AG04450 (cell line): ENCODE measurements at regions not wholly inside any gene's neighbourhood (a gene's known extent, or its start where the extent isn't known, plus 50 kb on each side); places are given as distances from the start of the nearest gene placed in this dataset.

Experiments used
- CTCF ChIA-PET: fragments of 300-600, 350-600 bp; formaldehyde crosslinking; extraction: SDS; loops from one replicate; lab custom pipeline; 2022; ENCODE audit warnings: antibody characterized with exemption, inconsistent platforms; lab: Charles Lee
- POLR2A ChIA-PET: fragments of 350-600 bp; formaldehyde crosslinking; extraction: SDS; loops from one replicate; lab custom pipeline; 2021; ENCODE audit warnings: antibody characterized with exemption, inconsistent platforms; lab: Yijun Ruan, JAX
- DNase-seq: peaks from one replicate; pipeline ENCODE4 v3.0.0-alpha.2; 2011; ENCODE audit warnings: low read depth, low spot score
- H3K27ac ChIP-seq: one replicate; pipeline ENCODE4 v1.5.1; 2012; ENCODE audit warnings: low read depth, low read length, control low read depth
- H3K27me3 ChIP-seq: one replicate; pipeline ENCODE4 v1.6.0; 2012; ENCODE audit warnings: low read length; ENCODE audit not compliant: control insufficient read depth, insufficient read depth
- H3K4me3 ChIP-seq: 2 replicates; pipeline ENCODE4 v1.5.1; 2011; ENCODE audit warnings: mild to moderate bottlenecking, low read depth, low read length, control low read depth
- H3K9me3 ChIP-seq: 2 replicates; pipeline ENCODE4 v1.5.1; 2012; ENCODE audit warnings: low read length; ENCODE audit not compliant: control insufficient read depth, insufficient read depth
- CTCF ChIP-seq: IDR thresholded peaks from 2 replicates; pipeline ENCODE4 v1.5.1; 2011; ENCODE audit warnings: low read depth, low read length, control low read depth, inconsistent platforms

- Histone ChIP-seq H3K27me3 (no peaks in the 10 kb centered on the region), H3K9me3 (no peaks in the 10 kb centered on the region), H3K4me3 (no peak overlapping the region), H3K27ac (no peak overlapping the region)
- ChIA-PET POLR2A (no interaction called here), CTCF (no interaction called here)
- no peak for TF ChIP-seq CTCF
- DNase-seq, result no peak
Measured at GRCh38 chr2:66930339-66931220, 466.6 kb upstream of the ETAA1 start.

GRCh38 chr2:66938471-66938967 is 458.6 kb upstream of the ETAA1 start:
- no peak for DNase-seq
- no peak overlapping the region for H3K4me3 ChIP-seq
- no peaks in the 10 kb centered on the region for H3K9me3 ChIP-seq
- no peaks in the 10 kb centered on the region for H3K27me3 ChIP-seq
- no peak overlapping the region for H3K27ac ChIP-seq
- ChIA-PET CTCF (interaction anchor here (0.5 kb wide), 1 partner anchor 276 kb away, joined by 3 read pairs; no protein-coding TSS in a partner anchor), POLR2A (no interaction called here)
- no peak for TF ChIP-seq CTCF

GRCh38 chr2:66940080-66940479 is 457.1 kb upstream of the ETAA1 start:
- TF ChIP-seq CTCF, result no peak
- DNase-seq, result no peak
- H3K27me3 ChIP-seq, result no peaks in the 10 kb centered on the region
- no peak overlapping the region for H3K4me3 ChIP-seq
- no peaks in the 10 kb centered on the region for H3K9me3 ChIP-seq
- POLR2A ChIA-PET, result no interaction called here
- CTCF ChIA-PET, result interaction anchor here (1.8 kb wide), 1 partner anchor 23 kb away, joined by 3 read pairs; no protein-coding TSS in a partner anchor
- no peak overlapping the region for H3K27ac ChIP-seq

- TF ChIP-seq CTCF, result no peak
- CTCF ChIA-PET, result no interaction called here
- POLR2A ChIA-PET, result no interaction called here
Measured at GRCh38 chr2:66948234-66948633, 448.9 kb upstream of the ETAA1 start.

GRCh38 chr2:66957198-66957597 is 439.9 kb upstream of the ETAA1 start:
- ChIA-PET POLR2A (no interaction called here), CTCF (no interaction called here)
- Histone ChIP-seq H3K27ac (no peak overlapping the region), H3K4me3 (no peak overlapping the region), H3K9me3 (no peaks in the 10 kb centered on the region), H3K27me3 (no peaks in the 10 kb centered on the region)
- DNase-seq, result no peak
- TF ChIP-seq CTCF, result no peak

More at GRCh38 chr2:66948234-66948633, 448.9 kb upstream of the ETAA1 start:
- H3K9me3 ChIP-seq, result no peaks in the 10 kb centered on the region
- H3K27ac ChIP-seq, result no peak overlapping the region
- no peaks in the 10 kb centered on the region for H3K27me3 ChIP-seq
- no peak for DNase-seq
- H3K4me3 ChIP-seq, result no peak overlapping the region
